NCI-H510A (cell line): ENCODE measurements at regions not wholly inside any gene's neighbourhood (a gene's known extent, or its start where the extent isn't known, plus 50 kb on each side); places are given as distances from the start of the nearest gene placed in this dataset.

Experiments
- DNase-seq: peaks from one replicate; lab custom pipeline; 2025; lab: John Stamatoyannopoulos, UW

DNA sequence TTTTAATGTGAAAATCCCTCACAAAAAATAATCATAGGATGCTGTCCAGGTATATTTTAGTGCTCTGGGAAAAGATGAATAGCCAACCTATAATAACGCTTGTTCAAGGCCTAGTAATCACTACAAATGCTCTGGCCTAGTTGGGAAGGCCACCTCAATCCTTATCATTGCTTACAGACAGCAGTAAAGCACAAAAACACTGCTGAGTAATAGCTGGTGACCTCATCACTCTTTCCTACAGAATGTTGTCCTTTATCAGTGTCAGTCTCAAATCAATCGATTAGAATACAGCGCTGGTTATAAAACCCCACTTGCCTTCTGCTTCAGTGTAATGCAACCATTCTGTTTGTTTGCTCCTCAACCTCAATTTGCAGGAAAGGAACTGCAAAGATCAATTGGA, 72.6 kb upstream of the STEAP1 start:
- no peak for DNase-seq

DNA sequence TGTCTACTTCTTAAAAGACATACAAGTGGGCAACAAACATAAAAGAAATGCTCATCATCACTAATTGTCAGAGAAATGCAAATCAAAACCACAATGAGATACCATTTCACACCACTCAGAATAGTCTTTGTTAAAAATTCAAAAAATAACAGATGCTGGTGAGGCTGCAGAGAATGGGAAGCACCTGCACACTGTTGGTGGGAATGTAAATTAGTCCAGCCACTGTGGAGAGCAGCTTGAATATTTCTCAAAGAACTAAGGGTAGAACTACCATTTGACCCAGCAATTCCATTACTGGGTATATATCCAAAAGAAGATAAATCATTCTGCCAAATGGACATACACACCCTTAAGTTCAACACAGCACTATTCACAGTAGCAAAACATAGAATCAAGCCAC, 61.8 kb upstream of the STEAP1 start:
- no peak for DNase-seq

DNA sequence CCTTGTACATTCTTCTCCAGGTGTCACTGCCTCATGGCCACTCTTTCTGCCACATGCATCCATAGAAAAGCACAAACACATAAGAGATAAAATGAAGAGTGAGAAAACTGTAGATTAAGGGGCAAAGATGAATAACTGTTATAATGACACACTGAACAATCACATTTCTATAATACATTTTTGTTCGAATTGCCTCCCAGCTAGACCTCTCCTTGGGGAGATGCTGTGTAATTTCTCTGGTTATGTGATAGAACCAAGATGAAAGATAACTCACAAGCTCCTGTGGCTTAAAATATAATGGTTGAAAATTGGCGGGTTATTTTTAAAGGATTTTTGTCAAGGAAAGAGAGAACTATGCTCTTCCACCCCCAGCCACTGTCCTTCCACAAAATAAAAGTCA, 60.2 kb upstream of the STEAP1 start:
- DNase-seq = no peak
